T-helper 2 cell treated with Interferon-gamma antibody and Interleukin-4, amounts not matched to agents 100 ng/mL and 5 ng/mL, for 36 hours (primary cell): ENCODE measurements at regions not wholly inside any gene's neighbourhood (a gene's known extent, or its start where the extent isn't known, plus 50 kb on each side); places are given as distances from the start of the nearest gene placed in this dataset.

ENCODE experiments used
- intact Hi-C: fragments of 100-400 bp; cut with micrococcal nuclease; formaldehyde crosslinking; loops from one replicate; pipeline ENCODE4 v1.15.1; 2023

- intact Hi-C loops, result no loop called here
Measured at GRCh38 chr11:32316858-32317642, 118.3 kb downstream of the WT1 start.

- intact Hi-C loops, result no loop called here
Measured at GRCh38 chr11:32317643-32318042, 117.7 kb downstream of the WT1 start.

- intact Hi-C loops, result no loop called here
Measured at GRCh38 chr11:32318071-32319055, 117.0 kb downstream of the WT1 start.

GRCh38 chr11:32323814-32324130 lies 111.6 kb downstream of the WT1 start:
- intact Hi-C loops, result loop anchor here (10.0 kb wide), 1 partner anchor 261 kb away; the partner anchor contains the start of gene EIF3M

GRCh38 chr11:32325187-32325586 lies 110.2 kb downstream of the WT1 start:
- intact Hi-C loops, result loop anchor here (10.0 kb wide), 1 partner anchor 260 kb away; the partner anchor contains the start of gene EIF3M

- intact Hi-C loops, result loop anchor here (10.0 kb wide), 1 partner anchor 259 kb away; the partner anchor contains the start of gene EIF3M
Measured at GRCh38 chr11:32325725-32326124, 109.6 kb downstream of the WT1 start.

GRCh38 chr11:32326522-32326921 lies 108.8 kb downstream of the WT1 start:
- intact Hi-C loops, result loop anchor here (10.0 kb wide), 1 partner anchor 258 kb away; the partner anchor contains the start of gene EIF3M

- intact Hi-C loops, result loop anchor here (10.0 kb wide), 1 partner anchor 256 kb away; the partner anchor contains the start of gene EIF3M
Measured at GRCh38 chr11:32328392-32328791, 106.9 kb downstream of the WT1 start.

- intact Hi-C loops, result loop anchor here (5.0 kb wide), 1 partner anchor 91 kb away; no protein-coding TSS in a partner anchor
Measured at GRCh38 chr11:32331098-32331497, 104.2 kb downstream of the WT1 start.

- intact Hi-C loops, result loop anchor here (5.0 kb wide), 1 partner anchor 91 kb away; no protein-coding TSS in a partner anchor
Measured at GRCh38 chr11:32331792-32332191, 103.5 kb downstream of the WT1 start.

- intact Hi-C loops, result loop anchor here (5.0 kb wide), 1 partner anchor 89 kb away; no protein-coding TSS in a partner anchor
Measured at GRCh38 chr11:32332990-32333319, 102.4 kb downstream of the WT1 start.

- intact Hi-C loops, result loop anchor here (5.0 kb wide), 1 partner anchor 89 kb away; no protein-coding TSS in a partner anchor
Measured at GRCh38 chr11:32333320-32333991, 101.9 kb downstream of the WT1 start.

- intact Hi-C loops, result loop anchor here (5.0 kb wide), 1 partner anchor 87 kb away; no protein-coding TSS in a partner anchor
Measured at GRCh38 chr11:32334822-32335221, 100.5 kb downstream of the WT1 start.
